ENCODE measurements at regions not wholly inside any gene's neighbourhood (a gene's known extent, or its start where the extent isn't known, plus 50 kb on each side); places are given as distances from the start of the nearest gene placed in this dataset.
"Not testable (repeated sequence)": the region's sequence is repeated elsewhere in the genome, so short reads cannot be mapped to it uniquely, and the experiment has no call there.

DNA sequence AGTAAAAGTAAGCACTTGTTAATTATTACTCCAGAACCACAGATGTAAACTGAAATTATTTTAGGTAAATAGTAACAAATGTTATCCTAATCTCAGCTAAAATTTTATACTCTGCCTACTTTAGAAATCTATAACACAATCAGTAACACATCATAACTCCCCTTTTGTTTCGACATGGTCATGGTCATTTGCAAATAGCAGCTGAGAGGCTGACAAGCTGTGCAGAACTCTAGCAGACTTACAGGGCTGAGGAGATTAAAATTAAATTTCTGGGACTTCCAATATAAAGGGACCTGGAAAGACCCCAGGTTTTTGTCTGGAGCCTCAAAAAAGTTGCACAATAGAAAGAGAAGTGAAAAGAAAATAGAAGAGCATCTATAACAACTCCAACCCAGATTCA is 88.8 kb downstream of the PRL start:
- Histone ChIP-seq H3K27ac (ENCODE audit: control insufficient read depth, insufficient read depth, low read length) (no peak overlapping the region), H3K4me1 (ENCODE audit: control insufficient read depth, extremely low read depth, insufficient read depth, low read length) (no peaks in the 10 kb centered on the region), H3K4me3 (ENCODE audit: control insufficient read depth in 2 of 3, extremely low read depth in 1 of 3, insufficient read depth in 2 of 3, low read depth in 1 of 3, low read length in 3 of 3) (no peak overlapping the region), H3K9ac (ENCODE audit: control insufficient read depth, extremely low read depth, insufficient read depth, low read length) (no peak overlapping the region), H3K4me2 (ENCODE audit: control insufficient read depth, extremely low read depth, insufficient read depth, low read depth, low read length) (no peak overlapping the region), H3K27me3 (ENCODE audit: control insufficient read depth, extremely low read depth, insufficient read depth, low read length) (no peaks in the 10 kb centered on the region), H3K36me3 (ENCODE audit: control insufficient read depth in 2 of 2, extremely low read depth in 1 of 2, insufficient read depth in 2 of 2, low read length in 2 of 2) (no peaks in the 10 kb centered on the region), H3K9me1 (ENCODE audit: control insufficient read depth, extremely low read depth, insufficient read depth, low read length) (no peaks in the 10 kb centered on the region), H3K79me2 (ENCODE audit: control insufficient read depth, insufficient read depth, low read length) (no peaks in the 10 kb centered on the region), H2AFZ (ENCODE audit: control insufficient read depth, low read length) (no peak overlapping the region), H4K20me1 (ENCODE audit: control insufficient read depth, extremely low read depth, insufficient read depth, low read length) (no peaks in the 10 kb centered on the region), H3K9me3 (ENCODE audit: control insufficient read depth, low read depth, low read length) (no peaks in the 10 kb centered on the region)
- FAIRE-seq (no peak), DNase-seq (ENCODE audit: low read depth, low spot score) (no peak)
- dilution Hi-C loops (cut with MboI; ENCODE audit: extremely low pct_ligation_motif_present, low sequenced_read_pairs): no loop called here
- no peak for TF ChIP-seq EZH2 (IDR thresholded peaks at IDR 0.05; ENCODE audit: low read length)
- TF ChIP-seq, protein P1, sequence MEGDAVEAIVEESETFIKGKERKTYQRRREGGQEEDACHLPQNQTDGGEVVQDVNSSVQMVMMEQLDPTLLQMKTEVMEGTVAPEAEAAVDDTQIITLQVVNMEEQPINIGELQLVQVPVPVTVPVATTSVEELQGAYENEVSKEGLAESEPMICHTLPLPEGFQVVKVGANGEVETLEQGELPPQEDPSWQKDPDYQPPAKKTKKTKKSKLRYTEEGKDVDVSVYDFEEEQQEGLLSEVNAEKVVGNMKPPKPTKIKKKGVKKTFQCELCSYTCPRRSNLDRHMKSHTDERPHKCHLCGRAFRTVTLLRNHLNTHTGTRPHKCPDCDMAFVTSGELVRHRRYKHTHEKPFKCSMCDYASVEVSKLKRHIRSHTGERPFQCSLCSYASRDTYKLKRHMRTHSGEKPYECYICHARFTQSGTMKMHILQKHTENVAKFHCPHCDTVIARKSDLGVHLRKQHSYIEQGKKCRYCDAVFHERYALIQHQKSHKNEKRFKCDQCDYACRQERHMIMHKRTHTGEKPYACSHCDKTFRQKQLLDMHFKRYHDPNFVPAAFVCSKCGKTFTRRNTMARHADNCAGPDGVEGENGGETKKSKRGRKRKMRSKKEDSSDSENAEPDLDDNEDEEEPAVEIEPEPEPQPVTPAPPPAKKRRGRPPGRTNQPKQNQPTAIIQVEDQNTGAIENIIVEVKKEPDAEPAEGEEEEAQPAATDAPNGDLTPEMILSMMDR (optimal IDR thresholded peaks at IDR 0.05 in 1 of 3, IDR thresholded peaks at IDR 0.05 in 1 of 3, conservative IDR thresholded peaks at IDR 0.05 in 1 of 3; ENCODE audit: extremely low read depth in 1 of 3, insufficient read depth in 2 of 3, low read length in 3 of 3): no peak

DNA sequence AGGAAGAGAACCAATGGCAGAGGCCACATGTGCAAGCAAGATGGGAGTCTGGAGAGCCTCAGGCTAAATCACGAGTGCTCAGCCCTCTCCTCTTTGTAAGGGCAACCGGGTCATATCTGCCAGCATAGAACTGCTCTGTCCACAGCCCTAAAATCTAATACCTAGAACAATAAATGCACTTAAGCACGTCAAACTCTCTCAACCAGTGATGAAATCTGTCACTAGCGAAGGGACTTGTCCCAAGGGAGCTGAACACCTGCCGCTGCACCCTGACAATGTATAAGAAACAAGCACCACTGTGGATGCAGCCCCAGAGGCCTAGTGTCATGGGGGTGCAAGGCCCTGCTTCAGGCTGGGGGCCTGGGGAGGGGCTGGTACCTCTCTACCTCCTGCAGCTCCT is 82.5 kb downstream of the PRL start:
- H3K9me3 ChIP-seq (ENCODE audit: control insufficient read depth, low read depth, low read length): no peaks in the 10 kb centered on the region
- H2AFZ ChIP-seq (ENCODE audit: control insufficient read depth, low read length): no peak overlapping the region
- no peak overlapping the region for H3K9ac ChIP-seq (ENCODE audit: control insufficient read depth, extremely low read depth, insufficient read depth, low read length)
- no peaks in the 10 kb centered on the region for H4K20me1 ChIP-seq (ENCODE audit: control insufficient read depth, extremely low read depth, insufficient read depth, low read length)
- H3K79me2 ChIP-seq (ENCODE audit: control insufficient read depth, insufficient read depth, low read length): no peaks in the 10 kb centered on the region
- TF ChIP-seq, protein P1 (optimal IDR thresholded peaks at IDR 0.05 in 1 of 3, IDR thresholded peaks at IDR 0.05 in 1 of 3, conservative IDR thresholded peaks at IDR 0.05 in 1 of 3; ENCODE audit: extremely low read depth in 1 of 3, insufficient read depth in 2 of 3, low read length in 3 of 3): no peak
- no peak for TF ChIP-seq EZH2 (IDR thresholded peaks at IDR 0.05; ENCODE audit: low read length)
- DNase-seq (ENCODE audit: low read depth, low spot score) (no peak), FAIRE-seq (no peak)
- H3K36me3 ChIP-seq (ENCODE audit: control insufficient read depth in 2 of 2, extremely low read depth in 1 of 2, insufficient read depth in 2 of 2, low read length in 2 of 2): no peaks in the 10 kb centered on the region
- no peaks in the 10 kb centered on the region for H3K27me3 ChIP-seq (ENCODE audit: control insufficient read depth, extremely low read depth, insufficient read depth, low read length)
- H3K27ac ChIP-seq (ENCODE audit: control insufficient read depth, insufficient read depth, low read length): no peak overlapping the region
- H3K9me1 ChIP-seq (ENCODE audit: control insufficient read depth, extremely low read depth, insufficient read depth, low read length): no peaks in the 10 kb centered on the region
- H3K4me1 ChIP-seq (ENCODE audit: control insufficient read depth, extremely low read depth, insufficient read depth, low read length): no peaks in the 10 kb centered on the region
- dilution Hi-C loops (cut with MboI; ENCODE audit: extremely low pct_ligation_motif_present, low sequenced_read_pairs): no loop called here
- H3K4me2 ChIP-seq (ENCODE audit: control insufficient read depth, extremely low read depth, insufficient read depth, low read depth, low read length): no peak overlapping the region
- no peak overlapping the region for H3K4me3 ChIP-seq (ENCODE audit: control insufficient read depth in 2 of 3, extremely low read depth in 1 of 3, insufficient read depth in 2 of 3, low read depth in 1 of 3, low read length in 3 of 3)

DNA sequence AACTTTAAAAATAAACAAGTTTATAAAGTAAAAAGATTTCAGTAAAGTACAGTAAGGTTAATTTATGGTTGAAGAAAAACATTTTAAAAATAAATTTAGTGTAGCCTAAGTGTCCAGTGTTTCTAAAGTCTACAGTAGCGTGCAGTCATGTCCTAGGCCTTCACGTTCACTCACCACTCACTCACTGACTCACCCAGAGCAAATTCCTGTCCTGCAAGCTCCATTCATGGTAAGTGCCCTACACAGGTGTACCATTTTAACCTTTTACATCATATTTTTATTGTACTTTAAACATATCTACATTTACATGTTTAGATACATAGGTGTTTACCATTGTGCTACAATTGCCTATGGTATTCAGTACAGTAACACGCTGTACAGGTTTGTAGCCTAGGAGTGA is 81.4 kb downstream of the PRL start:
- H3K36me3 ChIP-seq (ENCODE audit: control insufficient read depth in 2 of 2, extremely low read depth in 1 of 2, insufficient read depth in 2 of 2, low read length in 2 of 2); H3K9ac ChIP-seq (ENCODE audit: control insufficient read depth, extremely low read depth, insufficient read depth, low read length); H3K79me2 ChIP-seq (ENCODE audit: control insufficient read depth, insufficient read depth, low read length); H3K4me3 ChIP-seq (ENCODE audit: control insufficient read depth in 2 of 3, extremely low read depth in 1 of 3, insufficient read depth in 2 of 3, low read depth in 1 of 3, low read length in 3 of 3); FAIRE-seq; H2AFZ ChIP-seq (ENCODE audit: control insufficient read depth, low read length); H3K4me2 ChIP-seq (ENCODE audit: control insufficient read depth, extremely low read depth, insufficient read depth, low read depth, low read length); H3K9me1 ChIP-seq (ENCODE audit: control insufficient read depth, extremely low read depth, insufficient read depth, low read length); DNase-seq (ENCODE audit: low read depth, low spot score); H4K20me1 ChIP-seq (ENCODE audit: control insufficient read depth, extremely low read depth, insufficient read depth, low read length); H3K27ac ChIP-seq (ENCODE audit: control insufficient read depth, insufficient read depth, low read length); dilution Hi-C loops (cut with MboI; ENCODE audit: extremely low pct_ligation_motif_present, low sequenced_read_pairs); H3K27me3 ChIP-seq (ENCODE audit: control insufficient read depth, extremely low read depth, insufficient read depth, low read length); H3K4me1 ChIP-seq (ENCODE audit: control insufficient read depth, extremely low read depth, insufficient read depth, low read length); H3K9me3 ChIP-seq (ENCODE audit: control insufficient read depth, low read depth, low read length): not testable (repeated sequence)

All from keratinocyte (primary cell).